Chondrocyte (in vitro differentiated cells): ENCODE measurements at regions not wholly inside any gene's neighbourhood (a gene's known extent, or its start where the extent isn't known, plus 50 kb on each side); places are given as distances from the start of the nearest gene placed in this dataset.

Experiments
- DNase-seq: peaks from one replicate; pipeline ENCODE4 v3.0.0; 2021; ENCODE audit warnings: mixed read lengths, low spot score
- H3K27ac Mint-ChIP-seq: one replicate; pipeline ENCODE4 v1.8.0; 2021; ENCODE audit warnings: mild to moderate bottlenecking, moderate library complexity, mixed read lengths; ENCODE audit not compliant: unreplicated experiment
- H3K27me3 Mint-ChIP-seq: 2 replicates; pipeline ENCODE4 v1.8.0; 2021; ENCODE audit warnings: low read depth, mixed read lengths
- H3K36me3 Mint-ChIP-seq: 2 replicates; pipeline ENCODE4 v1.8.0; 2021; ENCODE audit warnings: low read depth, mixed read lengths
- H3K4me1 Mint-ChIP-seq: 2 replicates; pipeline ENCODE4 v1.8.0; 2021; ENCODE audit warnings: low read depth, mild to moderate bottlenecking, mixed read lengths
- H3K4me3 Mint-ChIP-seq: one replicate; pipeline ENCODE4 v1.8.0; 2021; ENCODE audit warnings: mild to moderate bottlenecking, moderate library complexity, mixed read lengths; ENCODE audit not compliant: unreplicated experiment
- H3K9me3 Mint-ChIP-seq: 2 replicates; pipeline ENCODE4 v1.8.0; 2021; ENCODE audit warnings: low read depth, mixed read lengths
- CTCF ChIP-seq: fragments of 200-600 bp; sonication (generic); IDR thresholded peaks from 2 replicates; pipeline ENCODE4 v1.5.0; 2021; ENCODE audit warnings: antibody characterized with exemption, mild to moderate bottlenecking, moderate library complexity

GRCh38 chr3:74328435-74328834 is 286.0 kb downstream of the CNTN3 start:
- Mint-ChIP-seq H3K36me3 (peaks cover 1% of the 10 kb centered on the region), H3K4me1 (no peaks in the 10 kb centered on the region), H3K9me3 (peaks cover 3% of the 10 kb centered on the region), H3K4me3 (no peak overlapping the region), H3K27me3 (no peaks in the 10 kb centered on the region), H3K27ac (no peak overlapping the region)
- DNase-seq, result no peak
- no peak for TF ChIP-seq CTCF

GRCh38 chr3:74315291-74315690 is 299.2 kb downstream of the CNTN3 start:
- no peak for DNase-seq
- Mint-ChIP-seq H3K27ac (no peak overlapping the region), H3K9me3 (peaks cover 34% of the 10 kb centered on the region), H3K4me1 (no peaks in the 10 kb centered on the region), H3K4me3 (no peak overlapping the region), H3K36me3 (no peaks in the 10 kb centered on the region), H3K27me3 (no peaks in the 10 kb centered on the region)
- no peak for TF ChIP-seq CTCF

- DNase-seq, result no peak
- H3K4me3 Mint-ChIP-seq, result no peak overlapping the region
- H3K27me3 Mint-ChIP-seq, result no peaks in the 10 kb centered on the region
Measured at GRCh38 chr3:74314696-74315095, 299.8 kb downstream of the CNTN3 start.

GRCh38 chr3:74309716-74310115 is 304.7 kb downstream of the CNTN3 start:
- H3K27me3 Mint-ChIP-seq, result no peaks in the 10 kb centered on the region
- H3K4me3 Mint-ChIP-seq, result no peak overlapping the region
- H3K9me3 Mint-ChIP-seq, result peaks cover 5% of the 10 kb centered on the region
- H3K36me3 Mint-ChIP-seq, result no peaks in the 10 kb centered on the region
- H3K27ac Mint-ChIP-seq, result no peak overlapping the region
- no peaks in the 10 kb centered on the region for H3K4me1 Mint-ChIP-seq
- TF ChIP-seq CTCF, result no peak
- DNase-seq, result no peak

More at GRCh38 chr3:74314696-74315095, 299.8 kb downstream of the CNTN3 start:
- Mint-ChIP-seq H3K4me1 (no peaks in the 10 kb centered on the region), H3K36me3 (no peaks in the 10 kb centered on the region), H3K27ac (no peak overlapping the region), H3K9me3 (peaks cover 34% of the 10 kb centered on the region)
- TF ChIP-seq CTCF, result no peak

GRCh38 chr3:74304424-74304823 is 310.0 kb downstream of the CNTN3 start:
- Mint-ChIP-seq H3K36me3 (no peaks in the 10 kb centered on the region), H3K9me3 (no peaks in the 10 kb centered on the region), H3K27ac (no peak overlapping the region), H3K4me3 (no peak overlapping the region), H3K27me3 (no peaks in the 10 kb centered on the region), H3K4me1 (no peaks in the 10 kb centered on the region)
- DNase-seq, result no peak
- no peak for TF ChIP-seq CTCF
